Keratinocyte (primary cell): ENCODE measurements at regions not wholly inside any gene's neighbourhood (a gene's known extent, or its start where the extent isn't known, plus 50 kb on each side); places are given as distances from the start of the nearest gene placed in this dataset.

ENCODE experiments used
- EZH2 ChIP-seq: IDR thresholded peaks from one replicate; pipeline ENCODE4 v1.6.1; 2012; ENCODE audit warnings: inconsistent platforms, mild to moderate bottlenecking, low read length, moderate library complexity
- TF ChIP-seq, protein P1 (sequence below), 3 experiments: IDR thresholded peaks in 1 of 3; conservative IDR thresholded peaks in 1 of 3; optimal IDR thresholded peaks in 1 of 3; 2 replicates in 2 of 3; 3 replicates in 1 of 3; pipeline versions ENCODE3 to v1.5.1; 2011; ENCODE audit warnings: low read length in 3 of 3, mild to moderate bottlenecking in 3 of 3, moderate library complexity in 2 of 3, control low read depth in 1 of 3, inconsistent platforms in 1 of 3; ENCODE audit not compliant: insufficient read depth in 2 of 3; ENCODE audit errors: extremely low read depth in 1 of 3

DNA sequence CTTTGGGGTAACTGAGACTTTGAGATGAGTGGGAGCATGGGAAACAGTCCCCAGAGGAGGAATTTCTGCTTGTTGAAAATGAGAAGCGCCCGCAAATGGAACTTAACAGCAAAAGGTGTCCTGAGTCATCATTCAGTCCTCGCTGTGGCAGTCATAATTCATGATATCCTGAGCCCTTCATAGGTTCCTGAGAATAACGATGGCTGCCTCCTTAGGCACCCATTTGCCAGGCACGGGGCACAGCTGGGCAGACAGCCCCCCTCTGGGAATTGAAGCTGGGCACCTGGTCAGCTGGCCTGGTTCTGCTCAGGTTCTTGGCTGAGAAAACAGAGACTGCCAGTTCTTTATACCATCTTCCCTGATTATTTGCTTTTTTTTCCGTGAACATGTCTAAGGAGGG lies 69.8 kb upstream of the EGFLAM start:
- TF ChIP-seq, protein P1, sequence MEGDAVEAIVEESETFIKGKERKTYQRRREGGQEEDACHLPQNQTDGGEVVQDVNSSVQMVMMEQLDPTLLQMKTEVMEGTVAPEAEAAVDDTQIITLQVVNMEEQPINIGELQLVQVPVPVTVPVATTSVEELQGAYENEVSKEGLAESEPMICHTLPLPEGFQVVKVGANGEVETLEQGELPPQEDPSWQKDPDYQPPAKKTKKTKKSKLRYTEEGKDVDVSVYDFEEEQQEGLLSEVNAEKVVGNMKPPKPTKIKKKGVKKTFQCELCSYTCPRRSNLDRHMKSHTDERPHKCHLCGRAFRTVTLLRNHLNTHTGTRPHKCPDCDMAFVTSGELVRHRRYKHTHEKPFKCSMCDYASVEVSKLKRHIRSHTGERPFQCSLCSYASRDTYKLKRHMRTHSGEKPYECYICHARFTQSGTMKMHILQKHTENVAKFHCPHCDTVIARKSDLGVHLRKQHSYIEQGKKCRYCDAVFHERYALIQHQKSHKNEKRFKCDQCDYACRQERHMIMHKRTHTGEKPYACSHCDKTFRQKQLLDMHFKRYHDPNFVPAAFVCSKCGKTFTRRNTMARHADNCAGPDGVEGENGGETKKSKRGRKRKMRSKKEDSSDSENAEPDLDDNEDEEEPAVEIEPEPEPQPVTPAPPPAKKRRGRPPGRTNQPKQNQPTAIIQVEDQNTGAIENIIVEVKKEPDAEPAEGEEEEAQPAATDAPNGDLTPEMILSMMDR (optimal IDR thresholded peaks at IDR 0.05 in 1 of 3, IDR thresholded peaks at IDR 0.05 in 1 of 3, conservative IDR thresholded peaks at IDR 0.05 in 1 of 3; ENCODE audit: extremely low read depth in 1 of 3, insufficient read depth in 2 of 3, low read length in 3 of 3), result no peak
- no peak for TF ChIP-seq EZH2
